ENCODE measurements at regions not wholly inside any gene's neighbourhood (a gene's known extent, or its start where the extent isn't known, plus 50 kb on each side); places are given as distances from the start of the nearest gene placed in this dataset.

GRCh38 chr17:71412803-71413202, 708.0 kb upstream of the SOX9 start:
- no peak for DNase-seq (ENCODE audit: low spot score)
- TF ChIP-seq ETV6 (CRISPR knock-in tag; IDR thresholded peaks at IDR 0.05) (no peak), SP1 (CRISPR knock-in tag; conservative IDR thresholded peaks at IDR 0.05) (no peak), ZNF416 (CRISPR knock-in tag; IDR thresholded peaks at IDR 0.05) (no peak), CTCF (IDR thresholded peaks at IDR 0.05) (no peak), NR2C2 (CRISPR knock-in tag; IDR thresholded peaks at IDR 0.05) (no peak), AR (CRISPR knock-in tag; IDR thresholded peaks at IDR 0.05) (no peak)
- Mint-ChIP-seq H3K27me3 (ENCODE audit: low read depth) (no peaks in the 10 kb centered on the region), H3K4me1 (peaks cover 13% of the 10 kb centered on the region), H3K27ac (no peak overlapping the region), H3K36me3 (peaks cover 9% of the 10 kb centered on the region), H3K9me3 (peaks cover 14% of the 10 kb centered on the region), H3K4me3 (no peak overlapping the region)
- POLR2A ChIA-PET, result interaction anchor here (0.7 kb wide), 1 partner anchor 9 kb away, joined by 3 read pairs; no protein-coding TSS in a partner anchor
- ATAC-seq, result no peak
- CTCF ChIA-PET, result no interaction called here

DNA sequence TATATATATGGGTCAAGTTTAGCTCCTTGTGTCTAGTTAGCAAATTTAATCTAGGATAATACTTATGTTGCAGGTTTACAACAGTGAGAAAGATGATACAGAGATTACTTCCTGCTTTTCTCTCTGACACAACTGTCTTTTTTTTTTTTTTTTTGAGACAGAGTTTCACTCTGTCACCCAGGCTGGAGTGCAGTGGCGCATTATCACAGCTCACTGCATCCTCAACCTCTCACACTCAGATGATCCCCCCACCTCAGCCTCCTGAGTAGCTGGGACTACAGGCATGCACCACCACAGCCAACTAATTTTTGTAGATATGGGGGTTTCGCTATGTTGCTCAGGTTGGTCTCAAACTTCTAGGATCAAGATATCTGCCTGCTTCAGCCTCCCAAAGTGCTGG, 706.9 kb upstream of the SOX9 start:
- DNase-seq (ENCODE audit: low spot score) (no peak), ATAC-seq (no peak)
- H3K4me1 Mint-ChIP-seq, result peaks cover 13% of the 10 kb centered on the region
- ChIA-PET POLR2A (no interaction called here), CTCF (interaction anchor here (0.6 kb wide), 1 partner anchor 620 kb away, joined by 3 read pairs; no protein-coding TSS in a partner anchor)
- peaks cover 20% of the 10 kb centered on the region for H3K36me3 Mint-ChIP-seq
- no peaks in the 10 kb centered on the region for H3K27me3 Mint-ChIP-seq (ENCODE audit: low read depth)
- H3K9me3 Mint-ChIP-seq, result peaks cover 25% of the 10 kb centered on the region
- H3K27ac Mint-ChIP-seq, result no peak overlapping the region
- H3K4me3 Mint-ChIP-seq, result no peak overlapping the region
- no peak for TF ChIP-seq NFYB (CRISPR knock-in tag; conservative IDR thresholded peaks at IDR 0.05; ENCODE audit: low read depth)
- no peak for TF ChIP-seq ATF3 (CRISPR knock-in tag; conservative IDR thresholded peaks at IDR 0.05)
- TF ChIP-seq TP53 (CRISPR knock-in tag; IDR thresholded peaks at IDR 0.05), result no peak
- TF ChIP-seq, protein P1, sequence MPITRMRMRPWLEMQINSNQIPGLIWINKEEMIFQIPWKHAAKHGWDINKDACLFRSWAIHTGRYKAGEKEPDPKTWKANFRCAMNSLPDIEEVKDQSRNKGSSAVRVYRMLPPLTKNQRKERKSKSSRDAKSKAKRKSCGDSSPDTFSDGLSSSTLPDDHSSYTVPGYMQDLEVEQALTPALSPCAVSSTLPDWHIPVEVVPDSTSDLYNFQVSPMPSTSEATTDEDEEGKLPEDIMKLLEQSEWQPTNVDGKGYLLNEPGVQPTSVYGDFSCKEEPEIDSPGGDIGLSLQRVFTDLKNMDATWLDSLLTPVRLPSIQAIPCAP (CRISPR knock-in tag; IDR thresholded peaks at IDR 0.05), result no peak
- TF ChIP-seq NR2C2 (CRISPR knock-in tag; IDR thresholded peaks at IDR 0.05), result no peak
- no peak for TF ChIP-seq E2F5 (CRISPR knock-in tag; IDR thresholded peaks at IDR 0.05)
- TF ChIP-seq PRDM15 (CRISPR knock-in tag; IDR thresholded peaks at IDR 0.05), result no peak
- no peak for TF ChIP-seq JUN (CRISPR knock-in tag; IDR thresholded peaks at IDR 0.05)
- no peak for TF ChIP-seq SMAD4 (CRISPR knock-in tag; IDR thresholded peaks at IDR 0.05)
- no peak for TF ChIP-seq ZBTB21 (CRISPR knock-in tag; IDR thresholded peaks at IDR 0.05; ENCODE audit: borderline replicate concordance)
- TF ChIP-seq E2F4 (CRISPR knock-in tag; IDR thresholded peaks at IDR 0.05; ENCODE audit: borderline replicate concordance, low read depth), result no peak
